ENCODE measurements at regions not wholly inside any gene's neighbourhood (a gene's known extent, or its start where the extent isn't known, plus 50 kb on each side); places are given as distances from the start of the nearest gene placed in this dataset.

- no peak for TF ChIP-seq CTCF (IDR thresholded peaks at IDR 0.05; ENCODE audit: control insufficient read depth, insufficient read depth, low read depth, low read length, missing control alignments)
- DNase-seq (ENCODE audit: low read depth), result no peak
- H3K4me3 ChIP-seq (ENCODE audit: control insufficient read depth, low read depth, low read length), result no peak overlapping the region
These were observed 60.1 kb downstream of the GADD45G start for GRCh38 chr9:89664896-89665329.

DNA sequence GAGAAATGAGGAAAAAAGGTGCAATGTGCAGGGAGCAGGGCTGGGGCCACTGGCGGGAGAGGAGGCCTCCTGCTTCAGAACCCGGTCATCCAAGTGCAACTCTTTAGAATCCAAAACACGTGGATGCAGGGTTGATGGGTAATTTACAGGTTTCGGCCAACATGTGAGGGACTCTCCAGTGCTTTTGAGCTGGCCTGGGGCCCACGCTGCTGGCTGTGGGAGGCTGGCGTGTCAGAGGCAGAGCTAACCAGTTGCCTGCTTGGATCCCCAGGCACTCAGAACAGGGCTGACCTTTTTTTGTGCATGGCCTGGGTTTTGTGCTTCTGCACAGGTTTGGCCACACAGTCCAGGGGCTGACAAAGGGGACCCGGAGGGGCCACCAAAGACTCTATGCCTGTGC, 61.6 kb downstream of the GADD45G start:
- no peak overlapping the region for H3K4me3 ChIP-seq (ENCODE audit: control insufficient read depth, low read depth, low read length)
- TF ChIP-seq CTCF (IDR thresholded peaks at IDR 0.05; ENCODE audit: control insufficient read depth, insufficient read depth, low read depth, low read length, missing control alignments), result no peak
- no peak for DNase-seq (ENCODE audit: low read depth)

DNA sequence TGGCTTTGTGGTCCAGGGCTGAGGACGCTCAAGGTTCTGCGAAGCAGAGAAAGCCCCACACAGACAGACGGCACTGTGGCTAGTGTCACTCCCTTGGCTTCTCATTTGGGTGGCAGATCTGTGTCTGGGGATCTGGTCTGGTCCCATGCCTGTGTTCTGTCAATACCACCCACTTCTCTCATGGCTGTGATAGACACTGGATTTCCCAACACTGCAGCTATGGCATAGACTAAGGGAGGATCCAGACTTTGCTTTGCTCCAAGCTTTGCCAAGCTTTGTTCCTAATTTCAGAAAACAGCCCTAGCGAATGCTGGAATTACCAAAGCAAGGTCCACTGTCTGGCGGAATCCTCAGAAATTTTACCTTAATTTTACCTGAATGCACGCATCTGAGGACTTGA, 62.1 kb downstream of the GADD45G start:
- DNase-seq (ENCODE audit: low read depth), result no peak
- H3K4me3 ChIP-seq (ENCODE audit: control insufficient read depth, low read depth, low read length), result no peak overlapping the region
- no peak for TF ChIP-seq CTCF (IDR thresholded peaks at IDR 0.05; ENCODE audit: control insufficient read depth, insufficient read depth, low read depth, low read length, missing control alignments)

- H3K4me3 ChIP-seq (ENCODE audit: control insufficient read depth, low read depth, low read length), result no peak overlapping the region
- TF ChIP-seq CTCF (IDR thresholded peaks at IDR 0.05; ENCODE audit: control insufficient read depth, insufficient read depth, low read depth, low read length, missing control alignments), result no peak
- no peak for DNase-seq (ENCODE audit: low read depth)
These were observed 62.9 kb downstream of the GADD45G start for GRCh38 chr9:89667726-89668125.

DNA sequence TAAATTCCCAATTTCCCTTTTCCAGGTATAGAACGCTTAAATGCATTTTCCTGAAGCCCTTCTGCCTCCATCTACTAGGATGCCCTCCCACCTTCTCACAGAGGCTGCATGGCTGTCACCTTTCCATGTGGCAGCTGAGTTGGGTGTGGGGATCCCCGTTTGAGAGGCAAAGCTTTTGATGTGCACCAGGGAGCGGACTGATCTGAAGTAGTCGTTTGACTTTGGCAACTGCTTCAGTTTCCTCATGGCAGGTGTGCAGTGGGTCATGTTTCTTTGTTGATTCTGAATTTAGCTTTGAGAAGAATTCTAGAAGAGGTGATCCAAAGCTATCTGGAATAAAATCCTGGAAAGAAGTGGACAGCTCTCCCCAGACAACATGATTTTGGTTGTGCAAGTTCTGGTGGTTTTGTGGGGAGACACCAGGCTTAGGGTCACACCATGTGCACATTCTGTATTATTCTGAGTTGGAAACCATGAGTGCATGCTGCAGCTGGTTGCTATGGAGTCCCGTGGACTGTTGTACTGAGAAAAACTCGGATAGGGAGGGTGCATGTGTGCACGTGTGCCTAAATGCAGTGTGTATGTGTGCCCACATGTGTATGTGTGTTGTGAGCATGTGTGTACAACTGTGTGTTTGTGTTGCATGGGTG, 63.5 kb downstream of the GADD45G start:
- no peak for DNase-seq (ENCODE audit: low read depth)
- TF ChIP-seq CTCF (IDR thresholded peaks at IDR 0.05; ENCODE audit: control insufficient read depth, insufficient read depth, low read depth, low read length, missing control alignments), result no peak

DNA sequence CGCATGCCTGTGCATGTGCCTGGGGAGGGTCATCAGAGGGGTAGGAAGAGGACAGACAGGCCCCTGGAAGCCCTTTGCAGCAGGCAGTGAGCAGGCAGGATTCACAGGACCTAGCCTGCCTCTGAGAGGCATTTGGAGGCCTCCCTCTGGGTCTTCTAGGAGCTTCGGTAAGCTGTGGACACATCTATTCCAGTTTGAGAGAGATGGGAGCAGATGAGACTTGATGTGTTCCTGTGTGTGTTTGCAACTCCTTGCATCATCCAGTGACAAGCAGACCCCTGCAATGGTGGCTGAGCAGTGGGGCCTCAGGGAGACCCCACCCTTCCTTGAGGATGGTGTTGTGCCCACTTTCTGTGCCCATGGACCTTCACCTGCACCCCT, 64.0 kb downstream of the GADD45G start:
- no peak for TF ChIP-seq CTCF (IDR thresholded peaks at IDR 0.05; ENCODE audit: control insufficient read depth, insufficient read depth, low read depth, low read length, missing control alignments)
- H3K4me3 ChIP-seq (ENCODE audit: control insufficient read depth, low read depth, low read length), result no peak overlapping the region
- DNase-seq (ENCODE audit: low read depth), result no peak

More for the DNA sequence above, 63.5 kb downstream of the GADD45G start:
- H3K4me3 ChIP-seq (ENCODE audit: control insufficient read depth, low read depth, low read length), result no peak overlapping the region
